Lung (tissue), 11 donors: ENCODE measurements at regions not wholly inside any gene's neighbourhood (a gene's known extent, or its start where the extent isn't known, plus 50 kb on each side); places are given as distances from the start of the nearest gene placed in this dataset.

Experiments used
- ATAC-seq: fragments of 200-7000 bp; cut with Tn5 transposase; one replicate; pipeline ENCODE4 v1.9.1; 2020; ENCODE audit warnings: moderate number of reproducible peaks; ENCODE audit not compliant: insufficient read depth, low FRiP score
- DNase-seq, 3 donors: peaks; one replicate each; pipeline ENCODE4 v3.0.0-alpha.2; 2013 to 2017
- H3K27ac ChIP-seq, 2 donors: one replicate each; pipeline ENCODE4 v1.5.1; 2013; ENCODE audit warnings: mild to moderate bottlenecking in 2 of 2, moderate library complexity in 2 of 2, control low read depth in 1 of 2, inconsistent platforms in 1 of 2, low read depth in 1 of 2, low read length in 1 of 2
- H3K27me3 ChIP-seq, 3 donors: one replicate each; pipeline ENCODE4 v1.5.1; 2013; ENCODE audit warnings: low read length in 2 of 3; ENCODE audit not compliant: control insufficient read depth in 3 of 3, insufficient read depth in 3 of 3
- H3K36me3 ChIP-seq, 4 donors: one replicate each; pipeline ENCODE4 v1.5.1; 2013; ENCODE audit warnings: low read length in 4 of 4, mild to moderate bottlenecking in 1 of 4, moderate library complexity in 1 of 4; ENCODE audit not compliant: control insufficient read depth in 4 of 4, insufficient read depth in 4 of 4
- H3K4me1 ChIP-seq, 5 donors: one replicate each; pipeline ENCODE4 v1.5.1; 2013; ENCODE audit warnings: low read length in 5 of 5, mild to moderate bottlenecking in 2 of 5, moderate library complexity in 1 of 5; ENCODE audit not compliant: control insufficient read depth in 5 of 5, insufficient read depth in 5 of 5
- H3K4me3 ChIP-seq: one replicate; pipeline ENCODE4 v1.5.1; 2013; ENCODE audit warnings: mild to moderate bottlenecking, control low read depth, moderate library complexity
- H3K9ac ChIP-seq, 2 donors: one replicate each; pipeline ENCODE4 v1.5.1; 2013; ENCODE audit warnings: low read length in 2 of 2, control low read depth in 1 of 2; ENCODE audit not compliant: insufficient read depth in 1 of 2
- H3K9me3 ChIP-seq, 4 donors: one replicate each; pipeline ENCODE4 v1.5.1; 2013; ENCODE audit warnings: low read length in 3 of 4, mild to moderate bottlenecking in 1 of 4, moderate library complexity in 1 of 4; ENCODE audit not compliant: control insufficient read depth in 4 of 4, insufficient read depth in 3 of 4
- CTCF ChIP-seq: IDR thresholded peaks from 2 replicates; pipeline ENCODE4 v1.5.1; 2012; ENCODE audit warnings: mild to moderate bottlenecking; ENCODE audit errors: control extremely low read depth, extremely low read depth
- WGBS, 2 donors: extraction: QIAGEN DNeasy Blood & Tissue Kit; methylation state at CpG; one replicate each; pipeline ENCODE4 v1.1.7; 2013; 5-methylcytosine and 5-hydroxymethylcytosine counted together
- donor health status: control.
- donor health status: control.
- donor health status: Bipolar disorder and iron deficiency.
- donor health status: healthy.
- donor health status: DM: yes; HTN: yes; CAD: no.

DNA sequence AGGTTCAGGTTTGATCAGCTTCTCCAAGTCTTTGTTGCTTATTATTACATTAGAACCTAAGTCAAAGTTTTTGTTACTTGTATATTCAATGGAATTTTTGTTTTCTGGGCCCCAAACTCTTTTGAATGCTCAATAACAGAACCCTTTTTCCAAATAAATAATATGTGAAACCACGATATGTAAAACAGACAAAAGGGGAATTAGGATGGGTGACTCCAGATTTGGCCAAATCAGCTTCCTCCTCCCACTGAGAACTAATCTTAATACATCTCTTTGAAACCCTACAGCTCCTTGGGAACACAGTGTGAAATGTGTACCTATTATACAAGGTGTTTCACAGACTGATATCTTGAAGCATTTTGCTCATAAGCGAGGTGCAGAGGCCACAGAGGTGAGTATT lies 67.0 kb upstream of the TNFSF18 start:
- ATAC-seq: no peak
- Histone ChIP-seq H3K9ac (no peak overlapping the region), H3K27ac (no peak overlapping the region), H3K36me3 (no peaks in the 10 kb centered on the region), H3K4me1 (peaks cover 0 to 15% (median 0%) of the 10 kb centered on the region in 5 donors), H3K27me3 (no peaks in the 10 kb centered on the region), H3K9me3 (no peaks in the 10 kb centered on the region), H3K4me3 (no peak overlapping the region)
- no peak for TF ChIP-seq CTCF
- 90 to 94% methylated on average over 2 of the region's 2 CpGs for WGBS, 2 donors
- no peak for DNase-seq

- Histone ChIP-seq H3K27me3 (no peaks in the 10 kb centered on the region), H3K4me3 (no peak overlapping the region), H3K9me3 (no peaks in the 10 kb centered on the region), H3K9ac (no peak overlapping the region), H3K27ac (no peak overlapping the region), H3K36me3 (no peaks in the 10 kb centered on the region), H3K4me1 (peaks cover 0 to 9% (median 0%) of the 10 kb centered on the region in 5 donors)
- no peak for ATAC-seq
- no peak for DNase-seq
- 48% methylated on average over 1 of the region's 1 CpG for WGBS, 2 donors
- no peak for TF ChIP-seq CTCF
Measured at GRCh38 chr1:173117108-173117633, 66.4 kb upstream of the TNFSF18 start.

DNA sequence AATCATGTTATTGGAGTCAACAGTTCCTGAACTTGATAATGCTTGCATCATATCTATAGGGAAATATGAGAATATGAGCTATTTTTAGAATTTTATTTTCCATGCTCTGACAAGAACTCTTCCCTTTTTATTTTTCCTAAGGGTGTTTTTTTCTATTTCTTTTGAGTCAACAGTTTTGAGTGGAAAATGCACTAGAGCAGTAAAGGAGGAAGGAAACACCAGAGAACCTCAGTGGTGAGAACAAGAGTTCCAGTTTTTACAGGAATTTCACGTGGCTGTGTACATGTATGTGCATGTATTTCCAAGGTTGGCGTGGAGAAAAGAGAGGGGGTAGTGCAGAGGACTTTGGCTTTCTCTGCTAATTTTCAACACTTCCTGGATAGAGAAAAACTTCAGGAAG lies 63.6 kb upstream of the TNFSF18 start:
- Histone ChIP-seq H3K27ac (no peak overlapping the region), H3K36me3 (no peaks in the 10 kb centered on the region), H3K9ac (no peak overlapping the region), H3K4me1 (peaks cover 0 to 4% (median 0%) of the 10 kb centered on the region in 5 donors), H3K9me3 (no peaks in the 10 kb centered on the region), H3K4me3 (no peak overlapping the region), H3K27me3 (no peaks in the 10 kb centered on the region)
- WGBS, 2 donors: 23 to 60% methylated on average over 2 of the region's 2 CpGs
- no peak for TF ChIP-seq CTCF
- DNase-seq (peak in 1 of 3 donors; percentile 29), ATAC-seq (no peak)

- H3K27me3 ChIP-seq: no peaks in the 10 kb centered on the region
- no peaks in the 10 kb centered on the region for H3K36me3 ChIP-seq
- no peak overlapping the region for H3K27ac ChIP-seq
- H3K9ac ChIP-seq: no peak overlapping the region
- no peak for DNase-seq
- H3K4me3 ChIP-seq: no peak overlapping the region
- H3K9me3 ChIP-seq: peaks cover 0 to 2% (median under 1%) of the 10 kb centered on the region in 4 donors
- H3K4me1 ChIP-seq: peaks cover 0 to 4% (median 0%) of the 10 kb centered on the region in 5 donors
- no peak for ATAC-seq
- 91 to 93% methylated on average over 3 of the region's 3 CpGs for WGBS, 2 donors
- TF ChIP-seq CTCF: no peak
Measured at GRCh38 chr1:173113015-173113741, 62.4 kb upstream of the TNFSF18 start.
